Activated naive CD8-positive, alpha-beta T cell treated with anti-CD3 and anti-CD28 coated beads, Interleukin-2, amount 50 U/mL, for 24 hours (primary cell): ENCODE measurements at regions not wholly inside any gene's neighbourhood (a gene's known extent, or its start where the extent isn't known, plus 50 kb on each side); places are given as distances from the start of the nearest gene placed in this dataset.
A peak's percentile ranks its signal among the peaks of the same experiment; 100 is the strongest.

Experiments
- ATAC-seq: fragments of 150-1000 bp; cut with Tn5 transposase; one replicate; pipeline ENCODE4 v1.10.0; 2021
- DNase-seq: peaks from one replicate; pipeline ENCODE4 v3.0.0; 2021
- H3K27ac Mint-ChIP-seq: one replicate; pipeline ENCODE4 v1.8.0; 2021; ENCODE audit warnings: mild to moderate bottlenecking, mixed read lengths
- H3K27me3 Mint-ChIP-seq: one replicate; pipeline ENCODE4 v1.8.0; 2021; ENCODE audit warnings: mixed read lengths
- H3K36me3 Mint-ChIP-seq: one replicate; pipeline ENCODE4 v1.8.0; 2021; ENCODE audit warnings: low read depth, mixed read lengths
- H3K4me1 Mint-ChIP-seq: one replicate; pipeline ENCODE4 v1.8.0; 2021; ENCODE audit warnings: mixed read lengths
- H3K4me3 Mint-ChIP-seq: one replicate; pipeline ENCODE4 v1.8.0; 2021; ENCODE audit warnings: mild to moderate bottlenecking, moderate library complexity, mixed read lengths
- H3K9me3 Mint-ChIP-seq: one replicate; pipeline ENCODE4 v1.8.0; 2021; ENCODE audit warnings: mixed read lengths

- no peaks in the 10 kb centered on the region for H3K27me3 Mint-ChIP-seq
- ATAC-seq: no peak
- no peak for DNase-seq
- H3K4me1 Mint-ChIP-seq: no peaks in the 10 kb centered on the region
- no peaks in the 10 kb centered on the region for H3K9me3 Mint-ChIP-seq
- H3K4me3 Mint-ChIP-seq: no peak overlapping the region
- H3K36me3 Mint-ChIP-seq: no peaks in the 10 kb centered on the region
- H3K27ac Mint-ChIP-seq: no peak overlapping the region
Measured at GRCh38 chr13:99808786-99809185, 162.8 kb downstream of the ZIC5 start.

GRCh38 chr13:99806671-99807070, 164.9 kb downstream of the ZIC5 start:
- DNase-seq: no peak
- Mint-ChIP-seq H3K4me3 (no peak overlapping the region), H3K4me1 (no peaks in the 10 kb centered on the region), H3K36me3 (no peaks in the 10 kb centered on the region), H3K27ac (no peak overlapping the region), H3K9me3 (no peaks in the 10 kb centered on the region), H3K27me3 (no peaks in the 10 kb centered on the region)
- no peak for ATAC-seq

- H3K36me3 Mint-ChIP-seq: no peaks in the 10 kb centered on the region
- DNase-seq: no peak
- H3K27ac Mint-ChIP-seq: no peak overlapping the region
- no peak overlapping the region for H3K4me3 Mint-ChIP-seq
- no peaks in the 10 kb centered on the region for H3K27me3 Mint-ChIP-seq
- no peaks in the 10 kb centered on the region for H3K4me1 Mint-ChIP-seq
- no peak for ATAC-seq
- no peaks in the 10 kb centered on the region for H3K9me3 Mint-ChIP-seq
Measured at GRCh38 chr13:99805361-99805760, 166.2 kb downstream of the ZIC5 start.

GRCh38 chr13:99803141-99803540, 168.4 kb downstream of the ZIC5 start:
- H3K9me3 Mint-ChIP-seq: no peaks in the 10 kb centered on the region
- DNase-seq: no peak
- no peaks in the 10 kb centered on the region for H3K36me3 Mint-ChIP-seq
- H3K27ac Mint-ChIP-seq: no peak overlapping the region
- H3K4me1 Mint-ChIP-seq: no peaks in the 10 kb centered on the region
- no peak for ATAC-seq
- no peak overlapping the region for H3K4me3 Mint-ChIP-seq
- H3K27me3 Mint-ChIP-seq: no peaks in the 10 kb centered on the region

GRCh38 chr13:99802416-99802815, 169.2 kb downstream of the ZIC5 start:
- Mint-ChIP-seq H3K4me3 (no peak overlapping the region), H3K4me1 (no peaks in the 10 kb centered on the region), H3K36me3 (no peaks in the 10 kb centered on the region), H3K9me3 (no peaks in the 10 kb centered on the region), H3K27me3 (no peaks in the 10 kb centered on the region), H3K27ac (no peak overlapping the region)
- DNase-seq (no peak), ATAC-seq (no peak)

- Mint-ChIP-seq H3K27ac (no peak overlapping the region), H3K27me3 (no peaks in the 10 kb centered on the region), H3K9me3 (no peaks in the 10 kb centered on the region), H3K36me3 (no peaks in the 10 kb centered on the region), H3K4me1 (no peaks in the 10 kb centered on the region), H3K4me3 (no peak overlapping the region)
- ATAC-seq: no peak
- no peak for DNase-seq
Measured at GRCh38 chr13:99800951-99801350, 170.6 kb downstream of the ZIC5 start.

- no peak for DNase-seq
- no peak overlapping the region for H3K27ac Mint-ChIP-seq
- no peaks in the 10 kb centered on the region for H3K27me3 Mint-ChIP-seq
- no peak overlapping the region for H3K4me3 Mint-ChIP-seq
- H3K9me3 Mint-ChIP-seq: no peaks in the 10 kb centered on the region
- no peak for ATAC-seq
- H3K36me3 Mint-ChIP-seq: no peaks in the 10 kb centered on the region
- no peaks in the 10 kb centered on the region for H3K4me1 Mint-ChIP-seq
Measured at GRCh38 chr13:99800011-99800410, 171.6 kb downstream of the ZIC5 start.

GRCh38 chr13:99798756-99799155, 172.8 kb downstream of the ZIC5 start:
- Mint-ChIP-seq H3K36me3 (no peaks in the 10 kb centered on the region), H3K9me3 (no peaks in the 10 kb centered on the region), H3K27ac (no peak overlapping the region), H3K4me3 (no peak overlapping the region), H3K27me3 (no peaks in the 10 kb centered on the region), H3K4me1 (no peaks in the 10 kb centered on the region)
- ATAC-seq (no peak), DNase-seq (no peak)

- no peak overlapping the region for H3K27ac Mint-ChIP-seq
- H3K9me3 Mint-ChIP-seq: no peaks in the 10 kb centered on the region
- DNase-seq: no peak
- H3K4me1 Mint-ChIP-seq: no peaks in the 10 kb centered on the region
- no peaks in the 10 kb centered on the region for H3K36me3 Mint-ChIP-seq
- no peaks in the 10 kb centered on the region for H3K27me3 Mint-ChIP-seq
- no peak for ATAC-seq
- no peak overlapping the region for H3K4me3 Mint-ChIP-seq
Measured at GRCh38 chr13:99797691-99798090, 173.9 kb downstream of the ZIC5 start.

- no peak overlapping the region for H3K4me3 Mint-ChIP-seq
- no peaks in the 10 kb centered on the region for H3K27me3 Mint-ChIP-seq
- H3K9me3 Mint-ChIP-seq: no peaks in the 10 kb centered on the region
- DNase-seq (peak; percentile 24), ATAC-seq (no peak)
- no peak overlapping the region for H3K27ac Mint-ChIP-seq
- H3K4me1 Mint-ChIP-seq: no peaks in the 10 kb centered on the region
- no peaks in the 10 kb centered on the region for H3K36me3 Mint-ChIP-seq
Measured at GRCh38 chr13:99796175-99796819, 175.3 kb downstream of the ZIC5 start.

GRCh38 chr13:99792079-99792921, 179.3 kb downstream of the ZIC5 start:
- Mint-ChIP-seq H3K27me3 (no peaks in the 10 kb centered on the region), H3K9me3 (no peaks in the 10 kb centered on the region), H3K36me3 (peaks cover 2% of the 10 kb centered on the region), H3K4me3 (no peak overlapping the region), H3K4me1 (no peaks in the 10 kb centered on the region), H3K27ac (no peak overlapping the region)
- ATAC-seq (no peak), DNase-seq (no peak)

GRCh38 chr13:99782669-99783068, 188.9 kb downstream of the ZIC5 start:
- Mint-ChIP-seq H3K4me3 (no peak overlapping the region), H3K36me3 (peaks cover 19% of the 10 kb centered on the region), H3K4me1 (no peaks in the 10 kb centered on the region), H3K27me3 (no peaks in the 10 kb centered on the region), H3K27ac (no peak overlapping the region), H3K9me3 (peaks cover 6% of the 10 kb centered on the region)
- no peak for ATAC-seq
- DNase-seq: no peak

GRCh38 chr13:99778500-99778899, 193.1 kb downstream of the ZIC5 start:
- no peak for ATAC-seq
- peaks cover 15% of the 10 kb centered on the region for H3K36me3 Mint-ChIP-seq
- no peak overlapping the region for H3K4me3 Mint-ChIP-seq
- DNase-seq: no peak
- no peaks in the 10 kb centered on the region for H3K27me3 Mint-ChIP-seq
- peaks cover 6% of the 10 kb centered on the region for H3K9me3 Mint-ChIP-seq
- no peak overlapping the region for H3K27ac Mint-ChIP-seq
- H3K4me1 Mint-ChIP-seq: no peaks in the 10 kb centered on the region

GRCh38 chr13:99777873-99778272, 193.7 kb downstream of the ZIC5 start:
- H3K27ac Mint-ChIP-seq: no peak overlapping the region

GRCh38 chr13:99774644-99775043, 196.9 kb downstream of the ZIC5 start:
- Mint-ChIP-seq H3K27ac (no peak overlapping the region), H3K36me3 (peaks cover 3% of the 10 kb centered on the region), H3K4me1 (no peaks in the 10 kb centered on the region), H3K27me3 (no peaks in the 10 kb centered on the region), H3K9me3 (no peaks in the 10 kb centered on the region), H3K4me3 (no peak overlapping the region)
- DNase-seq: no peak
- ATAC-seq: no peak

More at GRCh38 chr13:99777873-99778272, 193.7 kb downstream of the ZIC5 start:
- Mint-ChIP-seq H3K36me3 (peaks cover 15% of the 10 kb centered on the region), H3K27me3 (no peaks in the 10 kb centered on the region), H3K4me3 (no peak overlapping the region), H3K4me1 (no peaks in the 10 kb centered on the region), H3K9me3 (peaks cover 5% of the 10 kb centered on the region)
- ATAC-seq: no peak
- no peak for DNase-seq
